ENCODE measurements at regions not wholly inside any gene's neighbourhood (a gene's known extent, or its start where the extent isn't known, plus 50 kb on each side); places are given as distances from the start of the nearest gene placed in this dataset.

GRCh38 chr5:128870373-128870772, 94.9 kb upstream of the SLC27A6 start:
- H3K27ac Mint-ChIP-seq, result no peak overlapping the region
- no peak for DNase-seq

GRCh38 chr5:128870923-128871322, 94.4 kb upstream of the SLC27A6 start:
- Mint-ChIP-seq H3K27ac (no peak overlapping the region), H3K36me3 (no peaks in the 10 kb centered on the region), H3K9me3 (peaks cover 0 to 6% (median 0%) of the 10 kb centered on the region in 5 donors), H3K4me3 (no peak overlapping the region), H3K27me3 (peaks cover 2 to 3% of the 10 kb centered on the region in 2 donors), H3K4me1 (no peaks in the 10 kb centered on the region)
- H3K36me3 ChIP-seq (ENCODE audit: insufficient read depth, low read length), result no peaks in the 10 kb centered on the region
- no peak for DNase-seq
- no peak overlapping the region for H3K27ac ChIP-seq (ENCODE audit: low read depth, low read length)
- H3K27me3 ChIP-seq (ENCODE audit: insufficient read depth, low read length, poor library complexity, severe bottlenecking), result no peaks in the 10 kb centered on the region
- POLR2A ChIA-PET, result no interaction called here
- CTCF ChIA-PET, result no interaction called here
- H3K9me3 ChIP-seq (ENCODE audit: low read length), result no peaks in the 10 kb centered on the region
- no peaks in the 10 kb centered on the region for H3K4me1 ChIP-seq (ENCODE audit: insufficient read depth, low read length)
- no peak overlapping the region for H3K4me3 ChIP-seq (ENCODE audit: low read length)

More at GRCh38 chr5:128870373-128870772, 94.9 kb upstream of the SLC27A6 start:
- no peaks in the 10 kb centered on the region for H3K9me3 ChIP-seq (ENCODE audit: low read length)
- H3K27ac ChIP-seq (ENCODE audit: low read depth, low read length), result no peak overlapping the region
- Mint-ChIP-seq H3K27me3 (peaks cover 2% of the 10 kb centered on the region in 2 donors), H3K4me3 (no peak overlapping the region), H3K4me1 (no peaks in the 10 kb centered on the region), H3K9me3 (peaks cover 0 to 6% (median 0%) of the 10 kb centered on the region in 5 donors), H3K36me3 (no peaks in the 10 kb centered on the region)
- no peak overlapping the region for H3K4me3 ChIP-seq (ENCODE audit: low read length)
- no peaks in the 10 kb centered on the region for H3K27me3 ChIP-seq (ENCODE audit: insufficient read depth, low read length, poor library complexity, severe bottlenecking)
- H3K4me1 ChIP-seq (ENCODE audit: insufficient read depth, low read length), result no peaks in the 10 kb centered on the region
- POLR2A ChIA-PET, result no interaction called here
- no peaks in the 10 kb centered on the region for H3K36me3 ChIP-seq (ENCODE audit: insufficient read depth, low read length)
- CTCF ChIA-PET, result no interaction called here

- H3K27ac ChIP-seq (ENCODE audit: low read depth, low read length), result no peak overlapping the region
- no peaks in the 10 kb centered on the region for H3K9me3 ChIP-seq (ENCODE audit: low read length)
- Mint-ChIP-seq H3K4me3 (no peak overlapping the region), H3K36me3 (no peaks in the 10 kb centered on the region), H3K4me1 (no peaks in the 10 kb centered on the region), H3K9me3 (peaks cover 0 to 4% (median 0%) of the 10 kb centered on the region in 5 donors), H3K27ac (no peak overlapping the region), H3K27me3 (peaks cover 1 to 3% of the 10 kb centered on the region in 2 donors)
- no peaks in the 10 kb centered on the region for H3K36me3 ChIP-seq (ENCODE audit: insufficient read depth, low read length)
- no peaks in the 10 kb centered on the region for H3K27me3 ChIP-seq (ENCODE audit: insufficient read depth, low read length, poor library complexity, severe bottlenecking)
- no peak for DNase-seq
- no peaks in the 10 kb centered on the region for H3K4me1 ChIP-seq (ENCODE audit: insufficient read depth, low read length)
- ChIA-PET POLR2A (no interaction called here), CTCF (no interaction called here)
- no peak overlapping the region for H3K4me3 ChIP-seq (ENCODE audit: low read length)
Measured at GRCh38 chr5:128876569-128877382, 88.5 kb upstream of the SLC27A6 start.

GRCh38 chr5:128877476-128877875, 87.8 kb upstream of the SLC27A6 start:
- H3K4me1 Mint-ChIP-seq, result no peaks in the 10 kb centered on the region
- POLR2A ChIA-PET, result no interaction called here
- no peak overlapping the region for H3K4me3 Mint-ChIP-seq
- H3K27ac Mint-ChIP-seq, result no peak overlapping the region
- H3K4me3 ChIP-seq (ENCODE audit: low read length), result no peak overlapping the region
- no peaks in the 10 kb centered on the region for H3K4me1 ChIP-seq (ENCODE audit: insufficient read depth, low read length)
- DNase-seq, result no peak
- H3K36me3 Mint-ChIP-seq, result no peaks in the 10 kb centered on the region
- peaks cover 0 to 3% of the 10 kb centered on the region in 2 donors for H3K27me3 Mint-ChIP-seq
- no peak overlapping the region for H3K27ac ChIP-seq (ENCODE audit: low read depth, low read length)
- no peaks in the 10 kb centered on the region for H3K36me3 ChIP-seq (ENCODE audit: insufficient read depth, low read length)
- H3K27me3 ChIP-seq (ENCODE audit: insufficient read depth, low read length, poor library complexity, severe bottlenecking), result no peaks in the 10 kb centered on the region
- CTCF ChIA-PET, result no interaction called here
- H3K9me3 ChIP-seq (ENCODE audit: low read length), result no peaks in the 10 kb centered on the region
- peaks cover 0 to 4% (median 0%) of the 10 kb centered on the region in 5 donors for H3K9me3 Mint-ChIP-seq

- H3K27ac Mint-ChIP-seq, result no peak overlapping the region
- no peaks in the 10 kb centered on the region for H3K27me3 ChIP-seq (ENCODE audit: insufficient read depth, low read length, poor library complexity, severe bottlenecking)
- H3K36me3 Mint-ChIP-seq, result no peaks in the 10 kb centered on the region
- H3K36me3 ChIP-seq (ENCODE audit: insufficient read depth, low read length), result no peaks in the 10 kb centered on the region
- H3K27ac ChIP-seq (ENCODE audit: low read depth, low read length), result no peak overlapping the region
- ChIA-PET CTCF (no interaction called here), POLR2A (no interaction called here)
- no peaks in the 10 kb centered on the region for H3K4me1 Mint-ChIP-seq
- H3K4me1 ChIP-seq (ENCODE audit: insufficient read depth, low read length), result no peaks in the 10 kb centered on the region
- no peak overlapping the region for H3K4me3 ChIP-seq (ENCODE audit: low read length)
- no peaks in the 10 kb centered on the region for H3K9me3 Mint-ChIP-seq
- no peaks in the 10 kb centered on the region for H3K9me3 ChIP-seq (ENCODE audit: low read length)
- H3K4me3 Mint-ChIP-seq, result no peak overlapping the region
- no peak for DNase-seq
- H3K27me3 Mint-ChIP-seq, result no peaks in the 10 kb centered on the region
Measured at GRCh38 chr5:128881502-128882018, 83.7 kb upstream of the SLC27A6 start.

- peaks cover 0 to 3% (median 0%) of the 10 kb centered on the region in 5 donors for H3K9me3 Mint-ChIP-seq
- no peaks in the 10 kb centered on the region for H3K4me1 Mint-ChIP-seq
- H3K4me3 ChIP-seq (ENCODE audit: low read length), result no peak overlapping the region
- H3K4me1 ChIP-seq (ENCODE audit: insufficient read depth, low read length), result no peaks in the 10 kb centered on the region
- ChIA-PET CTCF (no interaction called here), POLR2A (no interaction called here)
- H3K4me3 Mint-ChIP-seq, result no peak overlapping the region
- no peaks in the 10 kb centered on the region for H3K36me3 ChIP-seq (ENCODE audit: insufficient read depth, low read length)
- no peak for DNase-seq
- H3K27me3 ChIP-seq (ENCODE audit: insufficient read depth, low read length, poor library complexity, severe bottlenecking), result no peaks in the 10 kb centered on the region
- H3K36me3 Mint-ChIP-seq, result no peaks in the 10 kb centered on the region
- no peaks in the 10 kb centered on the region for H3K9me3 ChIP-seq (ENCODE audit: low read length)
- no peaks in the 10 kb centered on the region for H3K27me3 Mint-ChIP-seq
- no peak overlapping the region for H3K27ac Mint-ChIP-seq
- H3K27ac ChIP-seq (ENCODE audit: low read depth, low read length), result no peak overlapping the region
Measured at GRCh38 chr5:128885649-128886255, 79.5 kb upstream of the SLC27A6 start.

- DNase-seq, result no peak
- ChIA-PET POLR2A (no interaction called here), CTCF (no interaction called here)
- no peaks in the 10 kb centered on the region for H3K9me3 ChIP-seq (ENCODE audit: low read length)
- H3K4me1 Mint-ChIP-seq, result no peaks in the 10 kb centered on the region
- no peak overlapping the region for H3K27ac ChIP-seq (ENCODE audit: low read depth, low read length)
- H3K4me3 Mint-ChIP-seq, result no peak overlapping the region
- no peaks in the 10 kb centered on the region for H3K36me3 Mint-ChIP-seq
- no peaks in the 10 kb centered on the region for H3K36me3 ChIP-seq (ENCODE audit: insufficient read depth, low read length)
- H3K4me3 ChIP-seq (ENCODE audit: low read length), result no peak overlapping the region
- H3K9me3 Mint-ChIP-seq, result peaks cover 0 to 2% (median 0%) of the 10 kb centered on the region in 5 donors
- peaks cover 1 to 9% of the 10 kb centered on the region in 2 donors for H3K27me3 Mint-ChIP-seq
- no peaks in the 10 kb centered on the region for H3K4me1 ChIP-seq (ENCODE audit: insufficient read depth, low read length)
- H3K27ac Mint-ChIP-seq, result no peak overlapping the region
- no peaks in the 10 kb centered on the region for H3K27me3 ChIP-seq (ENCODE audit: insufficient read depth, low read length, poor library complexity, severe bottlenecking)
Measured at GRCh38 chr5:128895122-128895521, 70.2 kb upstream of the SLC27A6 start.

- Histone ChIP-seq H3K27ac (ENCODE audit: low read depth, low read length) (no peak overlapping the region), H3K4me3 (ENCODE audit: low read length) (no peak overlapping the region), H3K36me3 (ENCODE audit: insufficient read depth, low read length) (no peaks in the 10 kb centered on the region), H3K9me3 (ENCODE audit: low read length) (no peaks in the 10 kb centered on the region), H3K27me3 (ENCODE audit: insufficient read depth, low read length, poor library complexity, severe bottlenecking) (no peaks in the 10 kb centered on the region), H3K4me1 (ENCODE audit: insufficient read depth, low read length) (no peaks in the 10 kb centered on the region)
- Mint-ChIP-seq H3K4me3 (no peak overlapping the region), H3K4me1 (no peaks in the 10 kb centered on the region), H3K27me3 (peaks cover 4 to 11% of the 10 kb centered on the region in 2 donors), H3K9me3 (peaks cover 0 to 2% (median 0%) of the 10 kb centered on the region in 5 donors), H3K36me3 (no peaks in the 10 kb centered on the region), H3K27ac (no peak overlapping the region)
- DNase-seq, result no peak
- POLR2A ChIA-PET, result no interaction called here
- CTCF ChIA-PET, result no interaction called here
Measured at GRCh38 chr5:128896675-128897074, 68.6 kb upstream of the SLC27A6 start.
